ENCODE measurements at regions not wholly inside any gene's neighbourhood (a gene's known extent, or its start where the extent isn't known, plus 50 kb on each side); places are given as distances from the start of the nearest gene placed in this dataset.
A peak's percentile ranks its signal among the peaks of the same experiment; 100 is the strongest.
"Not testable (repeated sequence)": the region's sequence is repeated elsewhere in the genome, so short reads cannot be mapped to it uniquely, and the experiment has no call there.

- no peak for DNase-seq
Measured at GRCh38 chr4:13763707-13764106, 136.2 kb upstream of the BOD1L1 start.

GRCh38 chr4:13765539-13765938 is 138.0 kb upstream of the BOD1L1 start:
- no peak for DNase-seq

- peak; percentile 5 for DNase-seq
Measured at GRCh38 chr4:13766761-13767540, 139.4 kb upstream of the BOD1L1 start.

DNA sequence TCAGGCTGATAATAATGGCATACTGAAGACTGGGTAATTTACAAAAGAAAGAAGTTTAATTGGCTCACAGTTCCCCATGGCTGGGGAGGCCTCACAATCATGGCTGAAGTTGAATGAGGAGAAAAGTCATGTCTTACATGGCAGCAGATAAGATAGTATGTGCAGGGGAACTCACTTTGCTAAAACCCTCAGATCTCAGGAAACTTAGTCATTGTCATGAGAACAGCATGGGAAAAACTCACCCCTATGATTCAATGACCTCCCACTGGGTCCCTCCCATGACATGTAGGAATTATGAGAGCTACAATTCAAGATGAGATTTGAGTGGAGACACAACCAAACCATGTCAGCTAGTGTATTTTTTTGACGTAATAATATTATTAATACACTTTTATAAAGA is 149.8 kb upstream of the BOD1L1 start:
- no peak for DNase-seq

DNA sequence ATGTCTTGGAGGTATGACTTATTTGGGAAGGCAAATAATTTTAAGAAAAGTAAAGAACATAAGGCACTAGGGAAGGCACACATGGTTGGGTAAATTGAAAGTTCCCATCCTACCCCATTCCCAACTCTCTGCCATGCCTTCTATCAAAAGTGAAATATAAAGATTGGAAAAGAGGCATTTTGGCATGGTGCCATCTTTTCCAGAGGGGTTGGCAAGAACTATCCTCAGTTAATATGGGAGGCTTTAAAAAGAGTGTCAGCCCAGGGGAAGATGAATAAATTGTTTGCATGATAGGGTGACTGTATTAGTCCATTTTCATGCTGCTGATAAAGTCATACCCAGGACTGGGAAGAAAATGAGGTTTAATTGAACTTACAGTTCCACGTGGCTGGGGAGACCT is 150.8 kb upstream of the BOD1L1 start:
- no peak for DNase-seq

DNA sequence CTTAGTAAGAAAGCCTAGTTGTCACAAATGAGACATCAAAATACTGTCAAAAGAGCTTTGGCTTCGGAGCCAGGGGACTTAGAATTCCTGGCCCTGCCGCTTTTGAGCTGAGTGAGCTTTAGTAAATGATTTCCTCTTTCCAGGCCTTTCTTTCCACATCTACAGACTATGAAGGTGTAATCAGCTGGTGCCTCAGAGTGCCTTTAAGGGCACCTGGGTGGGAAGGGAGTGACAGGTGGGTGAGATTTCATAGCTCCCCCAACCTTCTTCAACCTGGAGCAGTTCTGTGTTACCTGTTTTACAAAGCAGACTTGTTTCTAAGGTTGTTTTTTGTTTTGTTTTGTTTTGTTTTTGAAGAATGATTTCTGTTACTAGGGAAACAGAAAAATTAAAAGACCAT is 154.7 kb upstream of the BOD1L1 start:
- DNase-seq = no peak

GRCh38 chr4:13783800-13784411 is 156.4 kb upstream of the BOD1L1 start:
- no peak for DNase-seq

DNA sequence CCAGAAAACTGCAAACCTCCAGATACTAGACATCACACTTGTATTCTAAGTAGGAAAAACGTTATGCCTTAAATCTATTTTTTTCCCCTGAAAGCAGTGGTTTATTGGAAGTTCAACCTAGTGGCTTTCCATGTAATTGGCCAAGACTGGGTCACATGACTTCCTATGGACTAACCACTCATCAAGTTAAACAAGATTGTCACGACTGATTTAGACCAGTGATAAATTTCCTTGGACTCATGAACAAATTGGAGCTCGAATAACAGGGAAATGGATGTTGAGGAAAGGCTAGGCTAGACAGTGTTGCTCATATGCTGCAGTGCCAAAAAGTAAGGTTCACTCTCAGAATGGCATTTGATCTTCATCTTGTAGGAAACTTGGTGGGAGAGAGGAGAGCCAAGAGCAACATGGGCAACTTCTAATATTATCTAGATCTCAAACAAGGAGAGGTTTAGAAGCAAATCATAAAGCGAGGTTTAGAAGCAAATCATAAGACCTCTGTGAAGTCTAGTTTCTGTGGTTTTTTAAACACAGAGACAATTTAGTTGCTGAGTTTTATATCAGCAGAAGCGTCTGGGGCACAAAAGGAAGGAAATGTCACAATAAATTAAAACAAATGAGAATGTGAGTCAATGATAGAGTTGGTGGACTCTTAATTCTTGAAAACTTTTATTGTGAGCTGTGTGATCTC is 165.6 kb upstream of the BOD1L1 start:
- no peak for DNase-seq

DNA sequence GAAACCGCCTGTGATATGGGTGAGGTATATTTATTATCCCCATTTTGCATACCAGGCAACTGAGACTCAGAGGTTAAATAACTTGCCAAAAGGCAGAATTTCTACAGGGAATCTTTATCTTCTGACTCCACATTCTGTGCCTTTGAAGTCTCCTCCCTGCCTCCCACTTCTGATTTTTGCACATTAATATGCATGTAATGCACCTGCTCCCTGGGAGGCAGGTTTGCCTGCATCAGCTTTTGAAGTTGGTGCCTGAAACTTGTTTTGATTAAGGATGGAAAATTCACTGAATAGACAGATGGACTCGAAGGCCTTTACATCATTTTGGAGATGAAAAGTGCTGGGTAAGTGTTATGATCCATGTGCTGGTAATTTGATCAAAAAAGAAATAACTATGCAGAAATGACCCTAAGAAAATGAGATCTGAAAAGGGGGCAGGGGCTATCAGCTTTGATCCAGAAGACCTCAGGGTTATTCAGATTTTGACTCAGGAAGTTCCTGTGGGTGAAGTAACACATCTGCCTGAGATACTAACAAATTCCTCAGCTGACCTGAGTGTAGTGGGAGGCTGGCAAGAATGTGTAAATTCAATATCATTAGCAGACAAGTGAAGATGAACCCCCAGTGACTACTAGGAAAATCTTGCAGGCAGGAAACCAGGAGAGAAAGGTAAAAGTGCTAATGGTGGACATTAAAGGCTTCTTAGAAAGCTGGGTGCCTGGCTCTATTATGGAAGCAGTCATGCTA is 167.5 kb upstream of the BOD1L1 start:
- DNase-seq = no peak

GRCh38 chr4:13797061-13797460 is 169.5 kb upstream of the BOD1L1 start:
- no peak for DNase-seq

- DNase-seq = no peak
Measured at GRCh38 chr4:13815231-13815630, 187.7 kb upstream of the BOD1L1 start.

GRCh38 chr4:13816472-13816871 is 188.9 kb upstream of the BOD1L1 start:
- no peak for DNase-seq

DNA sequence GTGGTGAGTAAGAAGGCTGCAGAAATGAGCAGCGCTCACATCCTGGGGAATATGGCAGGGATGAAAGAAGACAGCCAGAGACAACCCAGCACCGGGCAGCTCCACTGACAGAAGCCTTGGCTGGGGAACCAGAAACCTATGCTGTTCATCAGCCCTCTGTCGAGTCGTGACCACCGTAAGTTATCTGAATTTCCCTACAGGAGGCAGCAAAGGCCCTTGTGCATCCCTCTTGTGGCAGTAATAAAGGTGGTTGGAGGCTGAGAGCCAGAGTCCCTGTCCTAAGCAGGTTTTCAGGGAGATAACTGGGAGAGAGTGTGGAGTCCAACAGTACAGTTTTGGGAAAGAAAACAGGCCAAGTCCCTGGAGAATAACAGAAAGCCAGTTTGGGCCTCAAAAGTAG is 194.0 kb upstream of the BOD1L1 start:
- no peak for DNase-seq

DNA sequence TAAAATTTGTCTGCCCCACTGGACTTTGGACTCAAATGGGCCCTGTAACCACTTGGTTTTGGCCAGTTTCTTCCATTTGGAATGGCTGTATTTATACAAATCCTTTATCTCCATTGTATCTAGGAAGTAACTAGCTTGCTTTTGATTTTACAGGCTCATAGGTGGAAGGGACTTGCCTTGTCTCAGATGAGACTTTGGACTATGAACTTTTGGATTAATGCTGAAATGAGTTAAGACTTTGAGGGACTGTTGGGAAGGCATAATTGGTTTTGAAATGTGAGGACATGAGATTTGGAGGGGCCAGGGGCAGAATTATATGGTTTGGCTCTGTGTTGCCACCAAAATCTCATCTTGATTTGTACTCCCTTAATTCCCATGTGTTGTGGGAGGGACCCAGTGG is 198.3 kb upstream of the BOD1L1 start:
- not testable (repeated sequence) for DNase-seq

DNA sequence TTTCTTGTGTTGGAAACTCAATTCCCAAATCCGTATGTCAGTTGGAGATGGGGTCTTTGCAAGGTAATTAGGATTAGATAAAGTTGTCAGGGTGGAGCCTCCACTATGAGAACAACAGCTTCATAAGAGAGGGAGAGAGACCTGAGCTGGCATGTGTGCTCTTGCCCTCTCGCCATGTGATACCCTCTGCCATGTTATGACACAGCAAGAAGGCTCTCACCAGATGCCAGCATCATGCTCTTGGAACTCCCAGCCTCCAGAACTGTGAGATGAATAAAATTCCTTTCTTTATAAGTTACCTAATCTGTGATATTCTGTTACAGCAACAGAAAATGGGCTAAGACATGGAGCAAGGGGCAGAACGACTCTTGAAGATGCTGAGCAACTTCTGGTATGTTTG is 201.9 kb upstream of the BOD1L1 start:
- DNase-seq = no peak

DNA sequence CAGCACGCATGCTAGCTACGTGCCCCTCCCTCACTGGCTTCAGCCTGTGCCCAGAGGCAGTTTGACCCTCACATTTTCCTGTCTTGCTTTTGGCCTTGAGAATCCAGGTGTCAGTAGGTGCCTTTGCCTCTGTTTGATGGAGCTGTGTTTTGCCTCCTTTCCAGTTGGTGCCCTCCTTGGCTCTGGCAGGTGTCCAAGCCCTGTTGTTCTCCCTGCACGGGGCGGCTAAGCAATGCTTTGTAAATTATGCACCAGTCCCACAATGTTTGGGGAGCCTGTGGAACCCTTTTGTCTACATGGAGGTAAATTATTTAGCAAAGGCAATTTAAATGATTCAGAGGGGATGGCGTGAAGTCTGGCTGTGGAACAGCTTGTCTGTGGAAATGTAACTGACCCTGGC is 202.9 kb upstream of the BOD1L1 start:
- no peak for DNase-seq

DNA sequence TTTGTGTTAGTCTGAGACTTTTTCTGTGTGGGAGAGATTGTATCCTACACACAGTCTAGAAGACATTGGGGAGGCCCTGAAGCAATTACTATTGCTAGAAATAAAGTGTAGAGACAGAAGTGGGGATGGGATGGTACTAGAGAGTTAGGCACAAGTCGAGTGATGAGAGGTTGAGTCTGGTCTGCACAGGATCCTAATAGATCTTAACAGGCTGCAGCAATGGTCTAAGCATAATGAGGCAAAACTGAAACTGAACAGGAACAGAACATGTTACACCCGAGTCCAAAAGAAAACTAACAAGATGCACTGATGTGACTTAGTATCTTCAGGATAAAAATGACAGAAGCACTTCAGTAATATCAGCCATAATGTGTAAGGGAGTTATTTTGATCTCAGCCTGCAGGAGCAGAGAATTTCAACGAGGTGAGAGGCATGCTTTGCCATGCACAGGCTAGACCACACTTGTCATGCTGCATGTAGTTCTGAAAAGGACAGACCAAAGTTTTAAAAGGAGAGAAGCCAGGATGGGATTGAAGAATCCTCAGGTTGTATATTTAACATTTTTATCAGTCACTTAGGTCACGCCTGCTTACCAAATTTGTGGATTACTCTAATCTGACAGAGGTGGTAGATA is 205.8 kb upstream of the BOD1L1 start:
- DNase-seq = no peak

DNA sequence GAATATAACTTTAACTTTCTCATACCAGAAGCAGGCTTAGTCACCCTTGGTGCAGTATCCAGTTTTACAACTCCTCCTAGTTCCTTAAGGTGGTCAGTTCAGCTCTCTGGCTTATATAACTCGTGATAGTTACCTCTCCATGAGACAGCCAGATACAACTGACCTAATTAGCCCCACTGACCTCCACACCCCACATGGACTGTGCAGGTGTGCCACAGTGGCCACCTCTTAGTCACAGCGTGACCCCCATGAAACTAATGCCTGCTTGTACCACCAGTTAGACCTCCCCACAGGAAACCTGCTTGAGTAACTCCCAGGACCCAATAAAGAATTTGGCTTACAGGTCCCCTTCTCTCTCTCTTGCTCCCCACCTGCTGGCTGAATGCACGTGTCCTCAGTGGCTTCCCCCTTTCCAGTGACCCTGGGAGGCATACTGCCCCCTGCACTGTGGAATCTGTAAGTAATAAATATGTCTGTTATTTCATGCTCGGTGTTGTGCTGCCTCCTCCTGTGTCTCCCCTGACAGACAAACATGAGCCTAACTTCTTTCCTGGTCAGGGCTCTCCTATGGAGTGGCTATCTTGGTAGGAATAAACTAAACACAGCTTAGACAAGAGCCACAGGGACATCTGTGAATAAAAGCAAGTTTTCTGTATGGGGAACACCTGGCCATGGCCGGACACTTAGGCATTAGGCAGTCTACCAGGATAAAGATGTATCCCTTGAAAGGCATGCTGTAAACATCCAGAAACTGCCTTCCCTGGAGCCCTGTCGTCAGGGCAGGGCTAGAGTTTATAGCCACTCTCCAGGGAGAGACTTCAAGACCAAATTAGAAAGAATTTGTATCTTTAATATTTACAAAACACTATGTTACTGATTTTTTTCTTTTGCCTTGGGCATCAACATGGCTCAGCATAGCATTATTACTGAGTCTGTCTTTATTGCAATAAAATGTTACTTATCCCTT is 209.7 kb upstream of the BOD1L1 start:
- no peak for DNase-seq

- peak; percentile 4 for DNase-seq
Measured at GRCh38 chr4:13840502-13841190, 213.1 kb upstream of the BOD1L1 start.

GRCh38 chr4:13844740-13845139 is 217.2 kb upstream of the BOD1L1 start:
- DNase-seq = no peak

- DNase-seq = no peak
Measured at GRCh38 chr4:13849778-13850177, 222.3 kb upstream of the BOD1L1 start.

Data from NCI-H82 (cell line).